Right lobe of liver (tissue), 6 donors: ENCODE measurements at regions not wholly inside any gene's neighbourhood (a gene's known extent, or its start where the extent isn't known, plus 50 kb on each side); places are given as distances from the start of the nearest gene placed in this dataset.

Experiments
- ATAC-seq, 4 donors: fragments of 200-7000 bp; cut with Tn5 transposase; one replicate each; pipeline ENCODE4 v1.9.1; 2020; ENCODE audit warnings: mild to moderate bottlenecking in 4 of 4, moderate library complexity in 4 of 4
- DNase-seq, 3 donors: peaks; one replicate each; pipeline ENCODE4 v3.0.0-alpha.2; 2020
- H3K27ac ChIP-seq, 3 donors: fragments of 200-600 bp; one replicate each; pipeline ENCODE4 v1.8.0; 2022
- H3K27me3 ChIP-seq, 2 donors: fragments of 200-600 bp; one replicate each; pipeline ENCODE4 v1.8.0; 2022
- H3K36me3 ChIP-seq, 4 donors: fragments of 200-600 bp; sonication (generic) in 1 of 4; one replicate each; pipeline versions ENCODE4 v1.5.1 to v1.8.0; 2017 to 2022; ENCODE audit warnings: control low read depth in 1 of 4
- H3K4me1 ChIP-seq, 4 donors: fragments of 200-600 bp; sonication (generic) in 1 of 4; one replicate each; pipeline versions ENCODE4 v1.5.1 to v1.8.0; 2017 to 2022; ENCODE audit warnings: control low read depth in 1 of 4
- H3K4me3 ChIP-seq, 3 donors: fragments of 200-600 bp; one replicate each; pipeline ENCODE4 v1.8.0; 2022
- H3K9me3 ChIP-seq, 4 donors: fragments of 200-600 bp; sonication (generic) in 1 of 4; one replicate each; pipeline versions ENCODE4 v1.5.1 to v1.8.0; 2017 to 2022; ENCODE audit warnings: control low read depth in 1 of 4
- CTCF ChIP-seq, 4 donors: fragments of 200-600 bp in 3 of 4; fragments of 450-650 bp in 1 of 4; IDR thresholded peaks; one replicate each; pipeline versions ENCODE4 v1.5.1 to v1.8.0; 2016 to 2022; ENCODE audit warnings: antibody characterized with exemption in 4 of 4, mild to moderate bottlenecking in 2 of 4
- POLR2A ChIP-seq: fragments of 450-650 bp; IDR thresholded peaks from one replicate; pipeline ENCODE4 v1.6.1; 2017; ENCODE audit warnings: antibody characterized with exemption, mild to moderate bottlenecking
- WGBS: methylation state at CpG from one replicate; pipeline ENCODE4 v1.1.6; 2018; ENCODE audit warnings: low coverage, low lambda C conversion rate; ENCODE audit not compliant: insufficient coverage; ENCODE audit errors: missing lambda C conversion rate; 5-methylcytosine and 5-hydroxymethylcytosine counted together
- intact Hi-C, 2 donors: fragments of 100-400 bp; cut with DNase I; formaldehyde crosslinking; loops; one replicate each; pipeline versions ENCODE4 v1.11.2 to v1.14.1; 2022
- donor health status: DM: no; HTN: yes; CAD: no.
- donor health status: DM: no; HTN: no; CAD: no.
- donor health status: DM: no; HTN: no; CAD: no.
- donor health status: DM: no; HTN: yes; CAD: no.
- donor health status: DM: no; HTN: yes; CAD: no.

GRCh38 chr12:105561546-105562198 is 231.2 kb downstream of the C12orf75 start:
- intact Hi-C loops = no loop called here
- Histone ChIP-seq H3K27me3 (no peaks in the 10 kb centered on the region), H3K4me1 (no peaks in the 10 kb centered on the region), H3K4me3 (no peak overlapping the region), H3K9me3 (no peaks in the 10 kb centered on the region), H3K27ac (no peak overlapping the region), H3K36me3 (no peaks in the 10 kb centered on the region)
- DNase-seq (no peak), ATAC-seq (no peak)
- no peak for TF ChIP-seq POLR2A
- no peak for TF ChIP-seq CTCF (IDR thresholded peaks at IDR 0.05)
- 60% methylated on average over 6 of the region's 7 CpGs for WGBS

GRCh38 chr12:105562199-105562971 is 231.9 kb downstream of the C12orf75 start:
- WGBS = 77% methylated on average over 23 of the region's 24 CpGs
- intact Hi-C loops = no loop called here
- H3K4me3 ChIP-seq = no peak overlapping the region
- no peak for TF ChIP-seq CTCF (IDR thresholded peaks at IDR 0.05)
- no peak for TF ChIP-seq POLR2A
- DNase-seq (no peak), ATAC-seq (no peak)
- H3K27ac ChIP-seq = no peak overlapping the region
- no peaks in the 10 kb centered on the region for H3K36me3 ChIP-seq
- H3K27me3 ChIP-seq = no peaks in the 10 kb centered on the region
- no peaks in the 10 kb centered on the region for H3K9me3 ChIP-seq
- no peaks in the 10 kb centered on the region for H3K4me1 ChIP-seq

GRCh38 chr12:105567061-105567460 is 236.6 kb downstream of the C12orf75 start:
- Histone ChIP-seq H3K27me3 (no peaks in the 10 kb centered on the region), H3K4me1 (no peaks in the 10 kb centered on the region), H3K27ac (no peak overlapping the region), H3K9me3 (no peaks in the 10 kb centered on the region), H3K36me3 (no peaks in the 10 kb centered on the region), H3K4me3 (no peak overlapping the region)
- DNase-seq (no peak), ATAC-seq (no peak)
- intact Hi-C loops = no loop called here
- TF ChIP-seq CTCF (IDR thresholded peaks at IDR 0.05) = no peak
- TF ChIP-seq POLR2A = no peak
- WGBS = 83% methylated on average over 1 of the region's 1 CpG

- H3K27ac ChIP-seq = no peak overlapping the region
- H3K9me3 ChIP-seq = no peaks in the 10 kb centered on the region
- no peak for ATAC-seq
- no peak for DNase-seq
- no peaks in the 10 kb centered on the region for H3K36me3 ChIP-seq
- H3K4me3 ChIP-seq = no peak overlapping the region
- H3K4me1 ChIP-seq = no peaks in the 10 kb centered on the region
- no peaks in the 10 kb centered on the region for H3K27me3 ChIP-seq
- 54% methylated on average over 3 of the region's 3 CpGs for WGBS
- no peak for TF ChIP-seq CTCF (IDR thresholded peaks at IDR 0.05)
- TF ChIP-seq POLR2A = no peak
- intact Hi-C loops = no loop called here
Measured at GRCh38 chr12:105569886-105570285, 239.4 kb downstream of the C12orf75 start.
